Smooth muscle cell (in vitro differentiated cells): ENCODE measurements at regions not wholly inside any gene's neighbourhood (a gene's known extent, or its start where the extent isn't known, plus 50 kb on each side); places are given as distances from the start of the nearest gene placed in this dataset.

Source experiments
- DNase-seq: peaks from one replicate; lab custom pipeline; 2025; ENCODE audit not compliant: unreplicated experiment; lab: John Stamatoyannopoulos, UW
- H2AFZ ChIP-seq: fragments of 200-600 bp; sonication (generic); 2 replicates; pipeline ENCODE4 v1.6.0; 2016; ENCODE audit warnings: antibody characterized with exemption, low read depth, mild to moderate bottlenecking
- H3F3A ChIP-seq: fragments of 200-600 bp; sonication (generic); 2 replicates; pipeline ENCODE4 v1.6.0; 2017; ENCODE audit warnings: antibody characterized with exemption, low read depth
- H3K27ac ChIP-seq: fragments of 200-600 bp; sonication (generic); 2 replicates; pipeline ENCODE4 v1.5.1; 2016; ENCODE audit warnings: low read depth, mild to moderate bottlenecking
- H3K27me3 ChIP-seq: fragments of 200-600 bp; sonication (generic); 2 replicates; pipeline ENCODE4 v1.6.1; 2016; ENCODE audit warnings: low read depth, mild to moderate bottlenecking
- H3K36me3 ChIP-seq: fragments of 200-600 bp; sonication (generic); 2 replicates; pipeline ENCODE4 v1.5.1; 2016; ENCODE audit warnings: low read depth
- H3K4me1 ChIP-seq: fragments of 200-600 bp; sonication (generic); 2 replicates; pipeline ENCODE4 v1.5.1; 2016; ENCODE audit warnings: low read depth
- H3K4me2 ChIP-seq: fragments of 200-600 bp; sonication (generic); 2 replicates; pipeline ENCODE4 v1.6.0; 2016; ENCODE audit warnings: mild to moderate bottlenecking
- H3K4me3 ChIP-seq: fragments of 200-600 bp; sonication (generic); 2 replicates; pipeline ENCODE4 v1.5.1; 2016; ENCODE audit warnings: mild to moderate bottlenecking
- H3K79me2 ChIP-seq: fragments of 200-600 bp; sonication (generic); 2 replicates; pipeline ENCODE4 v1.6.0; 2016; ENCODE audit warnings: low read depth, mild to moderate bottlenecking
- H3K9ac ChIP-seq: fragments of 200-600 bp; sonication (generic); 2 replicates; pipeline ENCODE4 v1.6.0; 2016; ENCODE audit warnings: low read depth
- H3K9me3 ChIP-seq: fragments of 200-600 bp; sonication (generic); replicated peaks from 2 replicates; pipeline ENCODE4 v1.5.1; 2016; ENCODE audit warnings: low read depth
- H4K20me1 ChIP-seq: fragments of 200-600 bp; sonication (generic); 2 replicates; pipeline ENCODE4 v1.6.0; 2016; ENCODE audit warnings: low read depth
- WGBS: methylation state at CpG from one replicate; pipeline ENCODE4 v1.1.7; 2016; ENCODE audit warnings: low lambda C conversion rate; 5-methylcytosine and 5-hydroxymethylcytosine counted together
- TF ChIP-seq, protein P1 (sequence below): fragments of 200-600 bp; sonication (generic); IDR thresholded peaks from 2 replicates; pipeline ENCODE4 v1.5.1; 2017; ENCODE audit warnings: borderline replicate concordance, mild to moderate bottlenecking, antibody characterized with exemption; ENCODE audit not compliant: insufficient read depth, poor library complexity, severe bottlenecking

DNA sequence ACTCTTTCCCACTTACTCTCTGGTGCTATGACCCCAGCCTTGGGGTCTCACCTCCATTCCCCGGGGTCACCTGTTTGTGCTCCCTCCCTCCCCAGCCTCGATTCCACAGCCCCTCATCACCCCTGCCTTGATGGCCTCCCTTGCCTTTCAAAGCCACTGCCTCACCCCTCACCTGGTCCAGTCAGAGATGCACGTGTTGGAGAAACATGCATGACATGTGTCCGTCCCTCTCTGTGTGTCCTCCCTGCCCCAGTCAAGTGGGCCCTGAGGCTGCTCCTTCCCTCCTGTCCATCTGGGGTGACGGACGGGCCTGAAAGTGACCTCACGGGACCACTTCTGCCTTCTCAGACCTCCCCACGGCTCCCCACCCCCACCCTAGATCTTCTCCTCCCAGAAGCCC lies 82.3 kb upstream of the TWIST2 start:
- no peak overlapping the region for H3K27ac ChIP-seq
- TF ChIP-seq, protein P1, sequence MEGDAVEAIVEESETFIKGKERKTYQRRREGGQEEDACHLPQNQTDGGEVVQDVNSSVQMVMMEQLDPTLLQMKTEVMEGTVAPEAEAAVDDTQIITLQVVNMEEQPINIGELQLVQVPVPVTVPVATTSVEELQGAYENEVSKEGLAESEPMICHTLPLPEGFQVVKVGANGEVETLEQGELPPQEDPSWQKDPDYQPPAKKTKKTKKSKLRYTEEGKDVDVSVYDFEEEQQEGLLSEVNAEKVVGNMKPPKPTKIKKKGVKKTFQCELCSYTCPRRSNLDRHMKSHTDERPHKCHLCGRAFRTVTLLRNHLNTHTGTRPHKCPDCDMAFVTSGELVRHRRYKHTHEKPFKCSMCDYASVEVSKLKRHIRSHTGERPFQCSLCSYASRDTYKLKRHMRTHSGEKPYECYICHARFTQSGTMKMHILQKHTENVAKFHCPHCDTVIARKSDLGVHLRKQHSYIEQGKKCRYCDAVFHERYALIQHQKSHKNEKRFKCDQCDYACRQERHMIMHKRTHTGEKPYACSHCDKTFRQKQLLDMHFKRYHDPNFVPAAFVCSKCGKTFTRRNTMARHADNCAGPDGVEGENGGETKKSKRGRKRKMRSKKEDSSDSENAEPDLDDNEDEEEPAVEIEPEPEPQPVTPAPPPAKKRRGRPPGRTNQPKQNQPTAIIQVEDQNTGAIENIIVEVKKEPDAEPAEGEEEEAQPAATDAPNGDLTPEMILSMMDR = no peak
- no peak overlapping the region for H3K9ac ChIP-seq
- 64% methylated on average over 8 of the region's 8 CpGs for WGBS
- H3F3A ChIP-seq = no peaks in the 10 kb centered on the region
- peaks cover 67% of the 10 kb centered on the region for H3K27me3 ChIP-seq
- no peaks in the 10 kb centered on the region for H3K9me3 ChIP-seq
- no peaks in the 10 kb centered on the region for H3K79me2 ChIP-seq
- H2AFZ ChIP-seq = no peak overlapping the region
- H3K36me3 ChIP-seq = no peaks in the 10 kb centered on the region
- H3K4me1 ChIP-seq = no peaks in the 10 kb centered on the region
- DNase-seq = no peak
- H3K4me3 ChIP-seq = no peak overlapping the region
- H3K4me2 ChIP-seq = no peak overlapping the region
- H4K20me1 ChIP-seq = no peaks in the 10 kb centered on the region

DNA sequence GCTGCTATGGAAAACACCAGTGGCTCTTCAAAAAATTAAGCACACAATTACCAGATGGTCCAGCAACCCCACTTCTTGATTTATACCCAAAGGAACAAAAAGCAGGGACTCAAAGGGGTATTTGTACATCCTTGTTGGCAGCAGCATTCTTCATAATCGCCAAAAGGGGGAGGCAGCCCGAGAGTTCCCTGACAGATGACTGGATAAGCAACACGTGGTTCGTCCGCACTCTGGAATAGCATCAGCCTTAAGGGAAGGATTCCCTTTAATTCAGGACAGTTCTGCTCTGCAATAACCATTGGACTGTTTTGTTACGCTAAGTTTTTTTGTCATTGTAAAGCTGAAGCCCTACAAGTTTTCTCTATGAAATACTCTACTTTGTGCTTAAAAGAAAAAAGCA lies 76.7 kb upstream of the TWIST2 start:
- Histone ChIP-seq H3K79me2 (no peaks in the 10 kb centered on the region), H3K27me3 (peaks cover 50% of the 10 kb centered on the region), H2AFZ (no peak overlapping the region), H3K9ac (no peak overlapping the region), H3K4me3 (no peak overlapping the region), H3K9me3 (no peaks in the 10 kb centered on the region), H3K4me2 (no peak overlapping the region), H3K36me3 (no peaks in the 10 kb centered on the region), H3F3A (no peaks in the 10 kb centered on the region), H3K27ac (no peak overlapping the region), H3K4me1 (no peaks in the 10 kb centered on the region), H4K20me1 (no peaks in the 10 kb centered on the region)
- DNase-seq = no peak
- TF ChIP-seq, protein P1 = peak; percentile 12
- 35% methylated on average over 6 of the region's 6 CpGs for WGBS

DNA sequence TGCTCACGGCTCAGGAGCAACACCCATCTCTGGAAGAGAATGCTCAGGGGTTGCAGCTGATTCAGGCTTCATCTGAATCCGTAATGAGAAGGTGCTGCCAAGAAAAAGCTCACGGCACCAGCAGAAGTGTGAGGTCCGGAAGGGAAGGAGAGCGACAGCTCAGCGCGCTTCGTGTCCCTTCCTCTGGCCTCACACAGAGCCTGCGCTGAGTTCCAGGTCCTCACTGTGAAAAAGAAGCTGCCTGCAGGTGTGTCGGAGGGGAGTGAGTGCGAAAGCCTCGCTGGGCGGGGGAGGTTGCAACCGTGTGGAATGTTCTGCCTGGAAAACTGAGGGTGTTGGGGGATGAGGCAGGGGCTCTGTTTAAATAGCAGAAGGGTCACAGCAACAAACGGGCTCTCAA lies 76.2 kb upstream of the TWIST2 start:
- Histone ChIP-seq H2AFZ (no peak overlapping the region), H3K79me2 (no peaks in the 10 kb centered on the region), H4K20me1 (no peaks in the 10 kb centered on the region), H3K36me3 (no peaks in the 10 kb centered on the region), H3K4me1 (no peaks in the 10 kb centered on the region), H3K9ac (no peak overlapping the region), H3K4me2 (no peak overlapping the region), H3F3A (no peaks in the 10 kb centered on the region), H3K27ac (no peak overlapping the region), H3K9me3 (no peaks in the 10 kb centered on the region), H3K4me3 (no peak overlapping the region), H3K27me3 (peaks cover 46% of the 10 kb centered on the region)
- WGBS = 73% methylated on average over 15 of the region's 15 CpGs
- TF ChIP-seq, protein P1 = no peak
- no peak for DNase-seq

DNA sequence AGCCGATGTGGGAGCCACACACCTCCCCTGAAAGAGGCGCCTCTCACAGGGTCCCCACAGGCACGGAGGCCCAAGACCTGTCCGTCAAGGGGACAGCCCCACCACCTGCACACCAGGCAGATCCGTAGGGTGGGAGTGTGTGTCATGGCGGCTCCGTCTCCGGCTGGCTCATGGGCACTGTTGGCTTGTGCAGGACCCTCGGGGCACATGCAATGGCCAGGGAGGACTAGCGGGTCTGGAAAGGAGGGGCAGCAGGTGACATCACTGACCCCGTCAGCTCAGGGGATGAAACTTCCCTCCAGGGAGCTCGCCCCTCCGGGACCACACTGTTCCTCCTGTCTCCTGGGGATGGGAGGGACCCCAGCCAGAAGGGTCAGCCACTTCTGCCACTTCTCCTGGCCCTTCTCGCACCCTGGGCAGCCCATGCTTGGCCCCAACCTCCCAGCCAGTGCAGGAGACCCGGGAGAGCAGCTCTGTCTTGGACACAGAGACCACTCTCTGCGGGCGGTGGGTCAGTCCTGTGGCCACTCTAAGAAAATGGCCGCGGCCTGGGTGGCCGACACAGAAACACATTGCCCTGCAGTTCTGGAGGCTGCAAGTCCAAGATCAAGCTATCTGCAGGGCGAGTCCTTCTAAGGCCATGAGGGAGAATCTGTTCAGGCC lies 75.1 kb upstream of the TWIST2 start:
- H2AFZ ChIP-seq = no peak overlapping the region
- H3K4me2 ChIP-seq = no peak overlapping the region
- TF ChIP-seq, protein P1 = no peak
- no peaks in the 10 kb centered on the region for H3K4me1 ChIP-seq
- H3K79me2 ChIP-seq = no peaks in the 10 kb centered on the region
- no peak overlapping the region for H3K27ac ChIP-seq
- no peak for DNase-seq
- no peaks in the 10 kb centered on the region for H3F3A ChIP-seq
- no peaks in the 10 kb centered on the region for H4K20me1 ChIP-seq
- no peak overlapping the region for H3K4me3 ChIP-seq
- WGBS = 88% methylated on average over 20 of the region's 21 CpGs
- H3K9me3 ChIP-seq = no peaks in the 10 kb centered on the region
- H3K9ac ChIP-seq = no peak overlapping the region
- peaks cover 38% of the 10 kb centered on the region for H3K27me3 ChIP-seq
- no peaks in the 10 kb centered on the region for H3K36me3 ChIP-seq
